Lung (tissue), 11 donors: ENCODE measurements at regions not wholly inside any gene's neighbourhood (a gene's known extent, or its start where the extent isn't known, plus 50 kb on each side); places are given as distances from the start of the nearest gene placed in this dataset.

Source experiments
- ATAC-seq: fragments of 200-7000 bp; cut with Tn5 transposase; one replicate; pipeline ENCODE4 v1.9.1; 2020; ENCODE audit warnings: moderate number of reproducible peaks; ENCODE audit not compliant: insufficient read depth, low FRiP score
- DNase-seq, 3 donors: peaks; one replicate each; pipeline ENCODE4 v3.0.0-alpha.2; 2013 to 2017
- H3K27ac ChIP-seq, 2 donors: one replicate each; pipeline ENCODE4 v1.5.1; 2013; ENCODE audit warnings: mild to moderate bottlenecking in 2 of 2, moderate library complexity in 2 of 2, control low read depth in 1 of 2, inconsistent platforms in 1 of 2, low read depth in 1 of 2, low read length in 1 of 2
- H3K27me3 ChIP-seq, 3 donors: one replicate each; pipeline ENCODE4 v1.5.1; 2013; ENCODE audit warnings: low read length in 2 of 3; ENCODE audit not compliant: control insufficient read depth in 3 of 3, insufficient read depth in 3 of 3
- H3K36me3 ChIP-seq, 4 donors: one replicate each; pipeline ENCODE4 v1.5.1; 2013; ENCODE audit warnings: low read length in 4 of 4, mild to moderate bottlenecking in 1 of 4, moderate library complexity in 1 of 4; ENCODE audit not compliant: control insufficient read depth in 4 of 4, insufficient read depth in 4 of 4
- H3K4me1 ChIP-seq, 5 donors: one replicate each; pipeline ENCODE4 v1.5.1; 2013; ENCODE audit warnings: low read length in 5 of 5, mild to moderate bottlenecking in 2 of 5, moderate library complexity in 1 of 5; ENCODE audit not compliant: control insufficient read depth in 5 of 5, insufficient read depth in 5 of 5
- H3K4me3 ChIP-seq: one replicate; pipeline ENCODE4 v1.5.1; 2013; ENCODE audit warnings: mild to moderate bottlenecking, control low read depth, moderate library complexity
- H3K9ac ChIP-seq, 2 donors: one replicate each; pipeline ENCODE4 v1.5.1; 2013; ENCODE audit warnings: low read length in 2 of 2, control low read depth in 1 of 2; ENCODE audit not compliant: insufficient read depth in 1 of 2
- H3K9me3 ChIP-seq, 4 donors: one replicate each; pipeline ENCODE4 v1.5.1; 2013; ENCODE audit warnings: low read length in 3 of 4, mild to moderate bottlenecking in 1 of 4, moderate library complexity in 1 of 4; ENCODE audit not compliant: control insufficient read depth in 4 of 4, insufficient read depth in 3 of 4
- WGBS, 2 donors: extraction: QIAGEN DNeasy Blood & Tissue Kit; methylation state at CpG; one replicate each; pipeline ENCODE4 v1.1.7; 2013; 5-methylcytosine and 5-hydroxymethylcytosine counted together
- TF ChIP-seq, protein P1 (sequence below): IDR thresholded peaks from 2 replicates; pipeline ENCODE4 v1.5.1; 2012; ENCODE audit warnings: mild to moderate bottlenecking; ENCODE audit errors: control extremely low read depth, extremely low read depth
- donor health status: control.
- donor health status: control.
- donor health status: Bipolar disorder and iron deficiency.
- donor health status: healthy.
- donor health status: DM: yes; HTN: yes; CAD: no.

DNA sequence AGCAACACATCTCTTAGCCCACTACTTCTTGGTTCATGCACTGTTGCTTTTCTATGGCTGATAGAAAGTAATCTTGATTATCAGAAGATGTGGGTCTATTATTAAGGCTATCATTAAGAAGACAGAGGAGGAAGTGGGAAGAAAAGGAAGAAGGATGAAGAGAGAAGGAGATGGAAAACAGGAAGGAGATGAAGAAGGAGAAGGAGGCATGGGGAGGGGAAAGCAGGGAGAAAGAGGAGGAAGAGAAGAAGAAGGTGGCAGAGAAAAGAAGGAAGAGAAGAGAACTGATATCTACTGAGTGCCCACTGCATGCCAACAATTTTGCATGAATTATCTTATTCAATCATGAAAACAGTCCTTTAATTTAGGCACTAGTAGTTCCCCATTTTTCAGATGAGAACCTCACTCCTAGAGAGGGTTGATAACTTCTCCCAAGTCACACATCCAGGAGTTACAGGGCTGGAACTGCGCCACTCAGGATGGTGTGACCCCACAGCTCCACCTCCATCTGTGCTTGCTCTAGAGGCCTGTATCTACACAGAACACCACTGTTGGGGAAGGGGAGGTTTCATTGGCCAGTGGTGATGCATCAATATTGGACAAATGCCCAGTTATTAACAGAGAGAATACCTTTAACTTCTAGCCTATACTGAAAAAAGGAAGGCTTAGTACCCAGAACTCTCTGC lies 147.4 kb downstream of the CXCL12 start:
- no peaks in the 10 kb centered on the region for H3K27me3 ChIP-seq
- WGBS, 2 donors: 98 to 100% methylated on average over 1 of the region's 1 CpG
- no peaks in the 10 kb centered on the region for H3K36me3 ChIP-seq
- peaks cover 0 to 10% (median 9%) of the 10 kb centered on the region in 5 donors for H3K4me1 ChIP-seq
- no peak for ATAC-seq
- H3K9ac ChIP-seq: no peak overlapping the region
- DNase-seq: no peak
- TF ChIP-seq, protein P1, sequence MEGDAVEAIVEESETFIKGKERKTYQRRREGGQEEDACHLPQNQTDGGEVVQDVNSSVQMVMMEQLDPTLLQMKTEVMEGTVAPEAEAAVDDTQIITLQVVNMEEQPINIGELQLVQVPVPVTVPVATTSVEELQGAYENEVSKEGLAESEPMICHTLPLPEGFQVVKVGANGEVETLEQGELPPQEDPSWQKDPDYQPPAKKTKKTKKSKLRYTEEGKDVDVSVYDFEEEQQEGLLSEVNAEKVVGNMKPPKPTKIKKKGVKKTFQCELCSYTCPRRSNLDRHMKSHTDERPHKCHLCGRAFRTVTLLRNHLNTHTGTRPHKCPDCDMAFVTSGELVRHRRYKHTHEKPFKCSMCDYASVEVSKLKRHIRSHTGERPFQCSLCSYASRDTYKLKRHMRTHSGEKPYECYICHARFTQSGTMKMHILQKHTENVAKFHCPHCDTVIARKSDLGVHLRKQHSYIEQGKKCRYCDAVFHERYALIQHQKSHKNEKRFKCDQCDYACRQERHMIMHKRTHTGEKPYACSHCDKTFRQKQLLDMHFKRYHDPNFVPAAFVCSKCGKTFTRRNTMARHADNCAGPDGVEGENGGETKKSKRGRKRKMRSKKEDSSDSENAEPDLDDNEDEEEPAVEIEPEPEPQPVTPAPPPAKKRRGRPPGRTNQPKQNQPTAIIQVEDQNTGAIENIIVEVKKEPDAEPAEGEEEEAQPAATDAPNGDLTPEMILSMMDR: no peak
- H3K4me3 ChIP-seq: no peak overlapping the region
- H3K27ac ChIP-seq: no peak overlapping the region
- peaks cover 0 to 2% (median 0%) of the 10 kb centered on the region in 4 donors for H3K9me3 ChIP-seq

GRCh38 chr10:44235363-44235762 lies 149.5 kb downstream of the CXCL12 start:
- WGBS, 2 donors: 94% methylated on average over 5 of the region's 5 CpGs
- Histone ChIP-seq H3K4me1 (peaks cover 0 to 10% (median 9%) of the 10 kb centered on the region in 5 donors), H3K27me3 (no peaks in the 10 kb centered on the region), H3K36me3 (no peaks in the 10 kb centered on the region), H3K9ac (no peak overlapping the region), H3K9me3 (peaks cover 0 to 2% (median 0%) of the 10 kb centered on the region in 4 donors), H3K27ac (no peak overlapping the region), H3K4me3 (no peak overlapping the region)
- DNase-seq (no peak), ATAC-seq (no peak)
- TF ChIP-seq, protein P1: no peak

GRCh38 chr10:44234483-44234875 lies 150.4 kb downstream of the CXCL12 start:
- WGBS, 2 donors: 81 to 85% methylated on average over 3 of the region's 3 CpGs
- Histone ChIP-seq H3K9me3 (peaks cover 0 to 2% (median 0%) of the 10 kb centered on the region in 4 donors), H3K36me3 (no peaks in the 10 kb centered on the region), H3K27me3 (no peaks in the 10 kb centered on the region), H3K4me1 (peaks cover 0 to 10% (median 9%) of the 10 kb centered on the region in 5 donors), H3K27ac (no peak overlapping the region), H3K4me3 (no peak overlapping the region), H3K9ac (peak overlapping the region in 1 of 2 donors; percentile 53)
- ATAC-seq (no peak), DNase-seq (peak in 2 of 3 donors; percentile 54 to 56)
- TF ChIP-seq, protein P1: no peak
